ENCODE measurements at regions not wholly inside any gene's neighbourhood (a gene's known extent, or its start where the extent isn't known, plus 50 kb on each side); places are given as distances from the start of the nearest gene placed in this dataset.

- no peak for DNase-seq
- in situ Hi-C loops (cut with MboI; ENCODE audit: low pct_unique_long_range_greater_than_20kb, low sequenced_read_pairs): no loop called here
Observed at GRCh38 chr6:140604786-140605185, 1230.3 kb upstream of the CITED2 start.

DNA sequence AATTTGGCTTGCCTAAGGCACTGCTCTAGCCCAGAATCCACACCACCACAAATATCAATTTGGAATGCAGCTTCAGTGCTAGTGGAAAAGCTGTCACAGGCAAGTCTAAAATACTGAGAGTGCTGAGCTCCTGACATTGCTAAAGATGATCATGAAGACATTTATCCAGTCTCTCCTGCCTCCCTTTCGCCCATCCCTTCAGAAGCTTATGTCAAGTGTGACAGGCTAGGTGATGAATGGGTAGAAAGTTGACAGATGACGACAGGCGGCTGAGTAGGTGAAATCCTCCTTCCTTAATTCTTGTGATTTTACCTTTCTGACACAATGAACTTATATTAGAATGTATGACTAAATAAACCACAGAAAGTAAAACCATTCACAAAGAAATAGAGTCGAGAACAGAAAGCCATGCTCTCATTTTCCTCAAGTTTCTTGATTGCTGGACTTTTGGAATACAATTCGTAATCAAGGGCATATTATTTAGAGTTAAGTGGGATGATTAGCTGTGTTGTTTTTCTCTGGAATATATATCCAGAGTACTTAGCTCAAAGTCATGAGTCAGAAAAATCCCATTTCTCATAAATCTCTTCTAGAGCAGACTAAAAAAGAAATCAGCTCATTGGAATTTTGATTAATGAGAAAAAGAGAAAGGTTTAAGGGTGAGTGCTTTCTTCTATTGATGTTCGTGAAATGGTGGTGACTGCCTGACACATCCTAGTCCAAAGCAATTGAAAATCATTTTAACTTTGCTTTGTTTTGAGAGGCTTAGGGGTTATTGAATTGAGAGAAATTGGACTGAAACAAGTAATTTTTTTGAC, 1228.2 kb upstream of the CITED2 start:
- in situ Hi-C loops (cut with MboI; ENCODE audit: low pct_unique_long_range_greater_than_20kb, low sequenced_read_pairs): no loop called here

DNA sequence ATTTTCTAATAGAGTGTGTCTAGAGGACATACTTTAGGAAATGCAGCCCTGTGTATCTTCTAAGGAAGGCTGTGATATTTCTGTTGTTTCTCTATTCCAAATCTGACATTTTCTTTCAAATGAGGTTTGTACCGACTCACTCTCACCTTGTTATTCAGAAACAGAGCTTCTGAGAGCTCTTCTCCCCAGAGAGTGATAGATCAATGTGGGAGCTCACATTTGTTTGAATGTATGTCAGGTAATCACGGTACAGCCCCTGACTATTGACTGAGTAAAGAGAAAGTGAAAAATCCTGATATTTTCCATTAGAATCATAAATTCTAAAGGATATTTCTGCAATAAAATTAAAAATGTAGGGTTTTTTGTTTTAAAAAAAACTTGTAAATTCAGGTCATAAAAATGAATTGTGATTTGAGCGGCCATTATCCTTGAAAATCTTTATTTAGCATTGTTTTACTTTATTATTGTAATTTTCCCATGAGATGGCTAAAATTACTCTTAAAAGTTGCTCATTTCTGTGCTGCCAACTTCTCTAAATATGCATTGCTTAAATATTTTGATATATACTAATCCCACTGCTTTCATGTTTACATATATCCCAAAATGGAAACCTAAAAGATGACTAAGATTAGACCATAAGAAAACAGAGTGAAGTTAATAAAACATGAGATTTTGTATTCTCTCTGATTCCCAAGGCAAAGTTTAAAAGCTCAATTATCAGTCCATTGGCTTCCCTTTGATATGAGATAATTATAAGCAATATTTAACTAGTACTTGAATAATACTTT, 1226.8 kb upstream of the CITED2 start:
- in situ Hi-C loops (cut with MboI; ENCODE audit: low pct_unique_long_range_greater_than_20kb, low sequenced_read_pairs): no loop called here
- no peak for DNase-seq

More for the DNA sequence above, 1228.2 kb upstream of the CITED2 start:
- no peak for DNase-seq

GRCh38 chr6:140599916-140600315, 1225.5 kb upstream of the CITED2 start:
- in situ Hi-C loops (cut with MboI; ENCODE audit: low pct_unique_long_range_greater_than_20kb, low sequenced_read_pairs): no loop called here
- DNase-seq: no peak

DNA sequence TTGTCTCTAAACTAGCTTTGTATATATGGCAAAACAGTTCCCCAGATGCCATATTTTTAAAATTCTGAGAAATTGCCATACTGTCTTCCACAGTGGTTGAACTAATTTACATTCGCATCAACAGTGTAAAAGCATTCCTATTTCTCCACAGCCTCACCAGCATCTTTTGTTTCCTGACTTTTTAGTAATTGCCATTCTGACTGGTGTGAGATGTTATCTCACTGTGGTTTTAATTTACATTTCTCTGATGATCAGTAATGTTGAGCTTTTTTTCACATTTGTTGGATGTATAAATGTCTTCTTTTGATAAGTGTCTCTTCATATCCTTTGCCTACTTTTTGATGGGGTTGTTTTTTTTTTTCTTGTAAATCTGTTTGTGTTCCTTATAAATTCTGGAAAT, 1222.7 kb upstream of the CITED2 start:
- in situ Hi-C loops (cut with MboI; ENCODE audit: low pct_unique_long_range_greater_than_20kb, low sequenced_read_pairs): no loop called here
- no peak for DNase-seq

- DNase-seq: no peak
- in situ Hi-C loops (cut with MboI; ENCODE audit: low pct_unique_long_range_greater_than_20kb, low sequenced_read_pairs): no loop called here
Observed at GRCh38 chr6:140594806-140595128, 1220.3 kb upstream of the CITED2 start.

DNA sequence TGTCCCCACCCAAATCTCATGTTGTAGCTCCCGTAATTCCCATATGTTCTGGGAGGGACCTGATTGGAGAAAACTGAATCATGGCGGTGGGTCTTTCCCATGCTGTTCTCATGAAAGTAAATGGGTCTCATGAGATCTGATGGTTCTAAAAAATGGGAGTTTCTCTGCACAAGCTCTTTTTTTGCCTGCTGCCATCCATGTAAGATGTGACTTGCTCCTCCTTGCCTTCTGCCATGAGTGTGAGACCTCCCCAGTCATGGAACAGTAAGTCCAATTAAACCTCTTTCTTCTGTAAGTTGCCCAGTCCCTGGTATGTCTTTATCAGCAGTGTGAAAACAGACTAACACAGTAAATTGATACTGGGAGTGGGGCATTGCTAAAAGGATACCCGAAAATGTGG, 1218.4 kb upstream of the CITED2 start:
- in situ Hi-C loops (cut with MboI; ENCODE audit: low pct_unique_long_range_greater_than_20kb, low sequenced_read_pairs): no loop called here

GRCh38 chr6:140590641-140591040, 1216.2 kb upstream of the CITED2 start:
- no peak for DNase-seq
- in situ Hi-C loops (cut with MboI; ENCODE audit: low pct_unique_long_range_greater_than_20kb, low sequenced_read_pairs): no loop called here

More for the DNA sequence above, 1218.4 kb upstream of the CITED2 start:
- DNase-seq: no peak

DNA sequence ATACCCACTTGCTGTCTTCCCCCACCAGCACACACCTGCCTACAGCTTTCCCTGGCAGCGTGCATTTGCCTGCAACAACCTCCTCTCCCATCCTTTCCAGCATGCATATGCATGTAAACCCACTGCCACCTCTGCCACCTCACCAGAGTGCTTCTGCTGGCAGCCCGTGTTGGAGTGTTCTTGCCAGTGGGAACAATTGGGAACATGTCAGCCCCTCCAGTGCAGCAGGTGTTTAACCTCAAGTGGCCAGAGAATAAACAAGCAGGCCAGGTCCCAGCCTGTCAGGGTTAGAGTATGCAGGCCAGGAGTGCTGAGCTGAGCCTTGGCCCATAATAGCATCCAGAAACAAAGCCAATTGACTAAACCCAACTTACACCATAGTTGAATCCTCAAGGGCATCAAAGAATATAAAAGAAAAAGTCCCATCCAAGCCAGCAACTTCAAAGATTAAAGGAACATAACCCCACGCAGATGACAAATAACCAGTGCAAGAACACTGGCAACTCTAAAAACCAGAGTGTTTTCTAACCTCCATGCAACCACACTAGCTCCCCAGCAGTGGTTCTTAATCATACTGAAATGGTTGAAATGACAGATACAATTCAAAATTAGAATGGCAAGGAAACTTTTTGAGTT, 1212.1 kb upstream of the CITED2 start:
- no peak for DNase-seq

GRCh38 chr6:140581601-140582000, 1207.2 kb upstream of the CITED2 start:
- in situ Hi-C loops (cut with MboI; ENCODE audit: low pct_unique_long_range_greater_than_20kb, low sequenced_read_pairs): no loop called here
- peak; percentile 80 for DNase-seq

More for the DNA sequence above, 1212.1 kb upstream of the CITED2 start:
- in situ Hi-C loops (cut with MboI; ENCODE audit: low pct_unique_long_range_greater_than_20kb, low sequenced_read_pairs): no loop called here

DNA sequence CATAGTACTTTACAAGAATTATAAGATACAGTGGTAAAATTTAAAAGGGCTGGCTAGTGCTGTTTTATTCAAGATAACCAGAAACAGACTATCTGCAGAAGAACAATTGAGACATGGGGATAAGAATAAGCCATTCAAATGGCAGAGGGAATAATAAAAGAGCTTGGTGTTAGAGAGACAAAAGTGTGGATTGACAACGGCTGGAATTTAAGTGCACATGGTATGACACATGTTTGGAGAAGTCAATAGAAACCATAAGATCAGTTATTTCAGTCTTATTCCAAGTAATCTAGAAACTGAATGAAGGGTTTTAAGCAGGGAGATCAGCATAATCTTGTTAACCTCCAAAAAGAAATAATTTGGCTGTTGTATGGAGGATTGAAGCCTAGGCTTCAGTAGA, 1205.5 kb upstream of the CITED2 start:
- in situ Hi-C loops (cut with MboI; ENCODE audit: low pct_unique_long_range_greater_than_20kb, low sequenced_read_pairs): no loop called here
- no peak for DNase-seq

- in situ Hi-C loops (cut with MboI; ENCODE audit: low pct_unique_long_range_greater_than_20kb, low sequenced_read_pairs): no loop called here
- DNase-seq: no peak
Observed at GRCh38 chr6:140576004-140576555, 1201.6 kb upstream of the CITED2 start.

DNA sequence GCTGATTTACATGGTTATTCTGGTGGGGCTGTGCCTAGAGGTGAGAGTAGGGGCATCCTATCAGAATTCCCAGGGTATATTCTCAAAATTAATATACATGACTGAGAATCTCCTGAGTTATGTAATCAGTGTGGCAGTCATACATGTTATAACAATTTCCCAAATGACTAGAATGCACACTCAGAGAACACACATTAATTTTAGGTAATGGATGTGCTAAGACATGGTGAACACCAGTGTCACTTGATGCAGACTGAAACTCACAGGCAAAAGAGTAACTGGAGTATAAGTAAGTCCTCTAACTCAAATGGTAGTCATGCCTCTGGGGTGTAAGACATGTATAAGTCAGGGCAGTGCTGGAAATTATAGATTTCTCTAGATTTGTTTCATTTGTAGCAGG, 1198.4 kb upstream of the CITED2 start:
- no peak for DNase-seq

DNA sequence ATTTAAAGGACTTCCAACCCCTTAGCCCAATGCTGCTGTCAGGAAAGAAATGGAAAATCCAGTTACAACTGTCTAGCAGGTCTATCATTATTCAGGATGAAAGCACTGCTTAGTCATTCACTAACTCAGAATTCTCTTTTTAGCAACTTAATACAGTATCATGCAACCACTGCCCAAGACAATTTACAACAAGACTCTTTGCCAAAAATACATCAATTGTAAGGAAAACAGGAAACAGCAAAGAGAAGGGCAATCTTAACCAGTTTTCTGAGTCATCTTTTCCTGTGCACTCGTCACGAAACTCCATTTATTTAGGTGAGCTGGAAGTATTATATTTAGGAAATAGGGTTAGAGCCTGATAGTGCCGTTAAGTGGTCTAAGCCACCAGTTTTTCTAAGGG, 1197.7 kb upstream of the CITED2 start:
- peak; percentile 90 for DNase-seq
- in situ Hi-C loops (cut with MboI; ENCODE audit: low pct_unique_long_range_greater_than_20kb, low sequenced_read_pairs): no loop called here

More for the DNA sequence above, 1198.4 kb upstream of the CITED2 start:
- in situ Hi-C loops (cut with MboI; ENCODE audit: low pct_unique_long_range_greater_than_20kb, low sequenced_read_pairs): no loop called here

GRCh38 chr6:140571145-140571544, 1196.7 kb upstream of the CITED2 start:
- in situ Hi-C loops (cut with MboI; ENCODE audit: low pct_unique_long_range_greater_than_20kb, low sequenced_read_pairs): no loop called here
- no peak for DNase-seq

DNA sequence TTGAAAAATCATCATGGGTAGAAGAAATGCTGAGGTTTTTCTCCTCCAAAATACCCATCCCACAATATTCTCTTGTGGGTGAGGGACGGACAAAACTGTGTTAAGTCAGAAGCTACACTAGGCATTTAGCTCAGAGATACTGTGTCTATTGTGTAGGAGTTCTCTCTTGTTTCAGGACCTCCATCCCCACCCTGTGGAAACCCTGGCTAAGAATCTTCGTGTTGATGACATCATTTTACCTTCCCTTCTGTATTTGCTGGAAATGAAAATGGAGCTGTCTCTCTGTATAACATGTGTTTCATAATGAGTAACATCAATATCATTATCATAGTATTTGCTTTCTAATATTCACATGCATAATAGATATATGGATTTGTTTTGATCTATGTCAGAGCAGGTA, 1193.0 kb upstream of the CITED2 start:
- in situ Hi-C loops (cut with MboI; ENCODE audit: low pct_unique_long_range_greater_than_20kb, low sequenced_read_pairs): no loop called here
- no peak for DNase-seq

- in situ Hi-C loops (cut with MboI; ENCODE audit: low pct_unique_long_range_greater_than_20kb, low sequenced_read_pairs): no loop called here
Observed at GRCh38 chr6:140566781-140567277, 1192.4 kb upstream of the CITED2 start.

GRCh38 chr6:140563728-140564127, 1189.3 kb upstream of the CITED2 start:
- in situ Hi-C loops (cut with MboI; ENCODE audit: low pct_unique_long_range_greater_than_20kb, low sequenced_read_pairs): no loop called here
- no peak for DNase-seq

More at GRCh38 chr6:140566781-140567277, 1192.4 kb upstream of the CITED2 start:
- peak; percentile 19 for DNase-seq

GRCh38 chr6:140561701-140562100, 1187.3 kb upstream of the CITED2 start:
- DNase-seq: no peak
- in situ Hi-C loops (cut with MboI; ENCODE audit: low pct_unique_long_range_greater_than_20kb, low sequenced_read_pairs): no loop called here

DNA sequence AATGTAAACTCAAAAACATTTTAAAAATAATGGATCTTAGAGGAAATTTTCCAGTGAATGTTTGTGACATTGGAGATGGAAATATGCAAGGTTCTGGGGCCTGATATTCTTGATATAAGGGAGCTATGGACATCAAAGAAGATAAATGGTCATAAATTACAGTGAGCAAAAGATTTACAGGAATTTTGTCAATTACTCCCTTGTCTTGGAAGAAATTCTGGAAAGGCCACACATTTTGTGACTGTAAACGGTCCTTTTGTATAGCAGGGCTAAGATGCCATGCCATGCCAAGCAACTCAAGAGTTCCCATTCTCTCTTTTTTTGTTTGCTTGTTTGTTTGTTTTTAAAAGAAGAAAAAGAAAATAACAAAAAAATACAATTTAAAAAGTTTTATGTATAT, 1186.2 kb upstream of the CITED2 start:
- DNase-seq: no peak
- in situ Hi-C loops (cut with MboI; ENCODE audit: low pct_unique_long_range_greater_than_20kb, low sequenced_read_pairs): no loop called here
